RCC 7860 (cell line): ENCODE measurements at regions not wholly inside any gene's neighbourhood (a gene's known extent, or its start where the extent isn't known, plus 50 kb on each side); places are given as distances from the start of the nearest gene placed in this dataset.

Experiments
- DNase-seq: peaks from one replicate; pipeline ENCODE4 v3.0.0-alpha.2; 2015; ENCODE audit warnings: low spot score
- FAIRE-seq: peaks from 2 replicates; lab custom pipeline; 2012; peaks lifted over from hg19 to GRCh38; lab: Jason Lieb, UNC

GRCh38 chr11:26777372-26777808 is 55.5 kb upstream of the SLC5A12 start:
- no peak for FAIRE-seq
- no peak for DNase-seq

GRCh38 chr11:26778000-26778757 is 56.3 kb upstream of the SLC5A12 start:
- DNase-seq (peak; percentile 10), FAIRE-seq (no peak)

GRCh38 chr11:26779074-26779865 is 57.4 kb upstream of the SLC5A12 start:
- FAIRE-seq = no peak

GRCh38 chr11:26780376-26781085 is 58.7 kb upstream of the SLC5A12 start:
- FAIRE-seq = no peak
- no peak for DNase-seq

More at GRCh38 chr11:26779074-26779865, 57.4 kb upstream of the SLC5A12 start:
- DNase-seq = no peak

- no peak for DNase-seq
- FAIRE-seq = no peak
Observed at GRCh38 chr11:26782220-26782965, 60.5 kb upstream of the SLC5A12 start.

GRCh38 chr11:26783997-26784396 is 62.1 kb upstream of the SLC5A12 start:
- DNase-seq = no peak
- FAIRE-seq = no peak

- FAIRE-seq (no peak), DNase-seq (no peak)
Observed at GRCh38 chr11:26790738-26791137, 68.9 kb upstream of the SLC5A12 start.

GRCh38 chr11:26792941-26793340 is 71.1 kb upstream of the SLC5A12 start:
- FAIRE-seq (no peak), DNase-seq (no peak)

- FAIRE-seq (no peak), DNase-seq (no peak)
Observed at GRCh38 chr11:26793487-26793886, 71.6 kb upstream of the SLC5A12 start.

GRCh38 chr11:26801601-26802000 is 79.7 kb upstream of the SLC5A12 start:
- FAIRE-seq = no peak

GRCh38 chr11:26805001-26805400 is 83.1 kb upstream of the SLC5A12 start:
- DNase-seq = no peak

More at GRCh38 chr11:26801601-26802000, 79.7 kb upstream of the SLC5A12 start:
- no peak for DNase-seq

GRCh38 chr11:26806219-26806618 is 84.4 kb upstream of the SLC5A12 start:
- DNase-seq (no peak), FAIRE-seq (no peak)

More at GRCh38 chr11:26805001-26805400, 83.1 kb upstream of the SLC5A12 start:
- no peak for FAIRE-seq

- FAIRE-seq = no peak
Observed at GRCh38 chr11:26820739-26821138, 98.9 kb upstream of the SLC5A12 start.

GRCh38 chr11:26823963-26824362 is 102.1 kb upstream of the SLC5A12 start:
- no peak for DNase-seq
- no peak for FAIRE-seq

More at GRCh38 chr11:26820739-26821138, 98.9 kb upstream of the SLC5A12 start:
- DNase-seq = no peak

GRCh38 chr11:26827567-26828081 is 105.8 kb upstream of the SLC5A12 start:
- FAIRE-seq (no peak), DNase-seq (no peak)

- FAIRE-seq = no peak
- DNase-seq = no peak
Observed at GRCh38 chr11:26828288-26828687, 106.4 kb upstream of the SLC5A12 start.

- no peak for FAIRE-seq
- no peak for DNase-seq
Observed at GRCh38 chr11:26830218-26830617, 108.4 kb upstream of the SLC5A12 start.

GRCh38 chr11:26830757-26831156 is 108.9 kb upstream of the SLC5A12 start:
- no peak for DNase-seq
- FAIRE-seq = no peak

- DNase-seq = no peak
- FAIRE-seq = no peak
Observed at GRCh38 chr11:26834601-26835000, 112.7 kb upstream of the SLC5A12 start.

GRCh38 chr11:26835611-26836010 is 113.8 kb upstream of the SLC5A12 start:
- FAIRE-seq = no peak

More at GRCh38 chr11:26835611-26836010, 113.8 kb upstream of the SLC5A12 start:
- DNase-seq = no peak
